ENCODE measurements at regions not wholly inside any gene's neighbourhood (a gene's known extent, or its start where the extent isn't known, plus 50 kb on each side); places are given as distances from the start of the nearest gene placed in this dataset.

- Histone ChIP-seq H3K27ac (ENCODE audit: low read length) (peak overlapping the region; percentile 17), H3K9me3 (ENCODE audit: low read length) (no peaks in the 10 kb centered on the region), H3K9ac (ENCODE audit: low read length) (no peak overlapping the region), H3K4me3 (ENCODE audit: low read length) (no peak overlapping the region), H3F3A (ENCODE audit: insufficient read depth, low read length, poor library complexity, severe bottlenecking) (no peaks in the 10 kb centered on the region), H3K79me2 (replicated peaks; ENCODE audit: insufficient read depth, low read length) (no peaks in the 10 kb centered on the region), H2AFZ (ENCODE audit: low read depth, low read length) (no peak overlapping the region), H3K27me3 (ENCODE audit: insufficient read depth, low read depth, low read length) (no peaks in the 10 kb centered on the region), H3K9me2 (ENCODE audit: insufficient read depth, low read length) (no peaks in the 10 kb centered on the region), H3K4me2 (ENCODE audit: low read length) (no peak overlapping the region), H4K20me1 (ENCODE audit: insufficient read depth) (no peaks in the 10 kb centered on the region), H3K36me3 (ENCODE audit: insufficient read depth, low read length) (no peaks in the 10 kb centered on the region)
- no peak for TF ChIP-seq EP300 (conservative IDR thresholded peaks at IDR 0.05; ENCODE audit: poor library complexity, severe bottlenecking)
- no peak for TF ChIP-seq EZH2 (IDR thresholded peaks at IDR 0.05; ENCODE audit: borderline replicate concordance, insufficient read depth, low read length, poor library complexity, severe bottlenecking)
- TF ChIP-seq SMC3 (conservative IDR thresholded peaks at IDR 0.05; ENCODE audit: poor library complexity), result no peak
- TF ChIP-seq REST (IDR thresholded peaks at IDR 0.05; ENCODE audit: borderline replicate concordance), result no peak
- no peak for TF ChIP-seq MXI1 (conservative IDR thresholded peaks at IDR 0.05; ENCODE audit: poor library complexity, severe bottlenecking)
- TF ChIP-seq RAD21 (conservative IDR thresholded peaks at IDR 0.05), result no peak
- no peak for TF ChIP-seq POLR2AphosphoS5 (IDR thresholded peaks at IDR 0.05)
- TF ChIP-seq CTCF (IDR thresholded peaks at IDR 0.05; ENCODE audit: poor library complexity, severe bottlenecking), result no peak
- no peak for TF ChIP-seq TAF1 (IDR thresholded peaks at IDR 0.05; ENCODE audit: low read depth)
Measured at GRCh38 chr3:6062261-6063187, 798.4 kb upstream of the GRM7 start.

- Histone ChIP-seq H3K27me3 (ENCODE audit: insufficient read depth, low read depth, low read length) (no peaks in the 10 kb centered on the region), H2AFZ (ENCODE audit: low read depth, low read length) (no peak overlapping the region), H3K9me2 (ENCODE audit: insufficient read depth, low read length) (no peaks in the 10 kb centered on the region), H3K36me3 (ENCODE audit: insufficient read depth, low read length) (no peaks in the 10 kb centered on the region), H3K27ac (ENCODE audit: low read length) (no peak overlapping the region), H3K9me3 (ENCODE audit: low read length) (no peaks in the 10 kb centered on the region), H3K9ac (ENCODE audit: low read length) (no peak overlapping the region), H4K20me1 (ENCODE audit: insufficient read depth) (no peaks in the 10 kb centered on the region), H3K4me3 (ENCODE audit: low read length) (no peak overlapping the region), H3K4me2 (ENCODE audit: low read length) (no peak overlapping the region), H3K79me2 (replicated peaks; ENCODE audit: insufficient read depth, low read length) (no peaks in the 10 kb centered on the region), H3F3A (ENCODE audit: insufficient read depth, low read length, poor library complexity, severe bottlenecking) (no peaks in the 10 kb centered on the region)
- no peak for TF ChIP-seq SMC3 (conservative IDR thresholded peaks at IDR 0.05; ENCODE audit: poor library complexity)
- TF ChIP-seq MXI1 (conservative IDR thresholded peaks at IDR 0.05; ENCODE audit: poor library complexity, severe bottlenecking), result no peak
- TF ChIP-seq EZH2 (IDR thresholded peaks at IDR 0.05; ENCODE audit: borderline replicate concordance, insufficient read depth, low read length, poor library complexity, severe bottlenecking), result no peak
- no peak for TF ChIP-seq POLR2AphosphoS5 (IDR thresholded peaks at IDR 0.05)
- TF ChIP-seq CTCF (IDR thresholded peaks at IDR 0.05; ENCODE audit: poor library complexity, severe bottlenecking), result no peak
- TF ChIP-seq EP300 (conservative IDR thresholded peaks at IDR 0.05; ENCODE audit: poor library complexity, severe bottlenecking), result no peak
- no peak for TF ChIP-seq RAD21 (conservative IDR thresholded peaks at IDR 0.05)
- TF ChIP-seq TAF1 (IDR thresholded peaks at IDR 0.05; ENCODE audit: low read depth), result no peak
- no peak for TF ChIP-seq REST (IDR thresholded peaks at IDR 0.05; ENCODE audit: borderline replicate concordance)
Measured at GRCh38 chr3:6066397-6066796, 794.5 kb upstream of the GRM7 start.
